Activated CD8-positive, alpha-beta memory T cell treated with anti-CD3 and anti-CD28 coated beads for 24 hours (primary cell): ENCODE measurements at regions not wholly inside any gene's neighbourhood (a gene's known extent, or its start where the extent isn't known, plus 50 kb on each side); places are given as distances from the start of the nearest gene placed in this dataset.

Source experiments
- DNase-seq: peaks from one replicate; pipeline ENCODE4 v3.0.0-alpha.2; 2020

- DNase-seq: no peak
Measured at GRCh38 chr2:171225302-171225980, 64.7 kb upstream of the TLK1 start.

GRCh38 chr2:171217330-171217729, 56.6 kb upstream of the TLK1 start:
- no peak for DNase-seq

- DNase-seq: no peak
Measured at GRCh38 chr2:171216631-171217030, 55.9 kb upstream of the TLK1 start.

- DNase-seq: no peak
Measured at GRCh38 chr2:171214093-171214492, 53.4 kb upstream of the TLK1 start.

GRCh38 chr2:171210864-171211431, 50.3 kb upstream of the TLK1 start:
- no peak for DNase-seq
